IgD-negative memory B cell (primary cell): ENCODE measurements at regions not wholly inside any gene's neighbourhood (a gene's known extent, or its start where the extent isn't known, plus 50 kb on each side); places are given as distances from the start of the nearest gene placed in this dataset.
A peak's percentile ranks its signal among the peaks of the same experiment; 100 is the strongest.

Source experiments
- H3K27ac Mint-ChIP-seq, 3 donors: one replicate each; pipeline ENCODE4 v1.8.0; 2020 to 2022; ENCODE audit warnings: mild to moderate bottlenecking in 3 of 3, mixed read lengths in 3 of 3, moderate library complexity in 1 of 3
- H3K27me3 Mint-ChIP-seq: one replicate; pipeline ENCODE4 v1.8.0; 2021; ENCODE audit warnings: mixed read lengths
- H3K36me3 Mint-ChIP-seq: one replicate; pipeline ENCODE4 v1.8.0; 2020; ENCODE audit warnings: mild to moderate bottlenecking, mixed read lengths
- H3K4me1 Mint-ChIP-seq, 3 donors: one replicate each; pipeline ENCODE4 v1.8.0; 2020 to 2022; ENCODE audit warnings: mixed read lengths in 3 of 3, mild to moderate bottlenecking in 1 of 3
- H3K4me3 Mint-ChIP-seq, 4 donors: one replicate each; pipeline ENCODE4 v1.8.0; 2020 to 2022; ENCODE audit warnings: mild to moderate bottlenecking in 4 of 4, mixed read lengths in 4 of 4, moderate library complexity in 3 of 4
- H3K9me3 Mint-ChIP-seq, 3 donors: one replicate each; pipeline ENCODE4 v1.8.0; 2020 to 2021; ENCODE audit warnings: mixed read lengths in 3 of 3, mild to moderate bottlenecking in 1 of 3

DNA sequence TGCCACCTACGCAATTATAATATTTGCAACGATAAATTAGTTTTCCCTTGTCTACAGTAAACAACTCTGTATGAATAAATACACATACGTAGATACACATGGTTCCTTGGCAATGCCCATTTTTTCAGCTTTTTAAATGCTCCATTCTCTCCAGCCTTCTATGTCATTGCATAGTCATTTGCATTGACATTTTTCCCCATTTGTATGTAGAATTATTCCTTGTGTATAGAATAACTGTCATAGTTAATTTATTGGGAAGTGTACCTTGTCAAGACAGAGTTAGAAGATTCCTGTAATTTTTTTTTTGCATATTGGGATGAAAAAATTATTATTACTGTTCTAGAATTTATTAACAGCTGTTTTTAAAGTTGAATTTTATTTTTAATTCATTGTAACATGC is 736.7 kb upstream of the DPPA4 start:
- Mint-ChIP-seq H3K4me1 (no peaks in the 10 kb centered on the region), H3K4me3 (no peak overlapping the region), H3K36me3 (no peaks in the 10 kb centered on the region), H3K27me3 (no peaks in the 10 kb centered on the region), H3K9me3 (no peaks in the 10 kb centered on the region), H3K27ac (no peak overlapping the region)

DNA sequence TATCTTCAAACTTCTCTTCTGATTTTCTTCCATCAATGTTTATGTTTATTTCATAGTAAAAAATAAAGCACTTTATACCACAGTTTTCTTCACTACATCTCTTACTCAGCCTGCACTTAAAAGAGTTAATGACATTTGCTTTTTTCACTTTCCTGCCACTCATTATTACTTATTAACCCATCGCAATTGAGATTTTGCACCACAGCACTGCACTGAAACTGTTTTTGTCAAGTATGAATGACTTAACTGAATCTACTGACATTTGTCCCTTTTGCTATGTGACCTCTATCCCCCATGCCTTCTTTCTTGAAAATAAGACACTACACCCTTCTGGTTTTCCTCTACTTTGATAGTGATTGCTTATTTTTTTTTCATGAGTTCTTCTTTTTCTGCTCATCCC is 739.7 kb upstream of the DPPA4 start:
- H3K4me1 Mint-ChIP-seq = no peaks in the 10 kb centered on the region
- no peaks in the 10 kb centered on the region for H3K9me3 Mint-ChIP-seq
- H3K27ac Mint-ChIP-seq = no peak overlapping the region
- no peaks in the 10 kb centered on the region for H3K36me3 Mint-ChIP-seq
- H3K27me3 Mint-ChIP-seq = no peaks in the 10 kb centered on the region
- H3K4me3 Mint-ChIP-seq = no peak overlapping the region

DNA sequence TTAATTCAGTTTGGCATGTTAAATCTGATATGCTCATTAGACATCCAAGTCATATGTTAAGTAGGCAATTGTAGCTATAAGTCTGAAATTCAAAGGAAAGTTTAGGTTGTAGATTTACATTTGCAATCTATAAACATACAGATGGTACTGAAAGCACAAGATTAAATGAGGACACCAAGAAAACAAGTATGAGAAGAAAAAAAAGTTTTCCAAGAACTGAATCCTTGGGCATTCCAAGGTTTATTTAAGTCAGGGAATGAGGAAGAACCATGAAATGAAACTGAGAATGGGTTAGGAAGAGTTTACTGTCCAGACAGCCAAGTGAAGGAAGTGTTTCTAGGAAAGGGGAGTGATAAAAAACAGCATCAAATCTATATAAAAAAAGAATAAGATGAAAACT is 756.1 kb upstream of the DPPA4 start:
- Mint-ChIP-seq H3K4me1 (no peaks in the 10 kb centered on the region), H3K36me3 (no peaks in the 10 kb centered on the region), H3K27me3 (no peaks in the 10 kb centered on the region), H3K9me3 (peaks cover 0 to 12% (median 4%) of the 10 kb centered on the region in 3 donors), H3K27ac (no peak overlapping the region), H3K4me3 (no peak overlapping the region)

DNA sequence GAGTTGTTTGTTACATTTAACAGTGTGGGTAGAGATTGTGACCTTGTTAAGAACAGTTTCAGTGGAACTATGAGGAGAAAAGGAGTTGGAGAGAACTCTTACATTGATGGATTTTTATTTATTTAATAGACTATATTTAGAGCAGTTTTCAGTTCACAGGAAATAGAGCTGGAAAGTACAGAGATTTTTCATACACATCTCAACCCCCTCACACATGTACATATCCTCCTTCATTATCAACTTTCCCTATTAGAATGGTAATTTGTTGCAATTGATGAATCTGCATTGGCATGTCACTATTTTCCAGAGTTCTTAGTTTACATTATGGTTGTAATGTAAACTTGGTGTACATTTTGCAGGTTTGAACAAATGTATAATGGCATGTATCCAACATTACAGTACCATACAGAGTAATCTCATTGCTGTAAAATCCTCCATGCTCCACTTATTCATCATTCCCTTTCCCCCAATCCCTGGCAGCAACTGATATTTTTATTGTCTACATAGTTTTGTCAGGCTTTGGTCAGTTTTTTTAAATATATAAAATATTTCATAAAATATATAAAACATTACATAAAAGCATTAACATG is 756.6 kb upstream of the DPPA4 start:
- Mint-ChIP-seq H3K4me1 (no peaks in the 10 kb centered on the region), H3K36me3 (no peaks in the 10 kb centered on the region), H3K9me3 (peaks cover 0 to 13% (median 4%) of the 10 kb centered on the region in 3 donors), H3K27me3 (no peaks in the 10 kb centered on the region), H3K27ac (no peak overlapping the region), H3K4me3 (no peak overlapping the region)

DNA sequence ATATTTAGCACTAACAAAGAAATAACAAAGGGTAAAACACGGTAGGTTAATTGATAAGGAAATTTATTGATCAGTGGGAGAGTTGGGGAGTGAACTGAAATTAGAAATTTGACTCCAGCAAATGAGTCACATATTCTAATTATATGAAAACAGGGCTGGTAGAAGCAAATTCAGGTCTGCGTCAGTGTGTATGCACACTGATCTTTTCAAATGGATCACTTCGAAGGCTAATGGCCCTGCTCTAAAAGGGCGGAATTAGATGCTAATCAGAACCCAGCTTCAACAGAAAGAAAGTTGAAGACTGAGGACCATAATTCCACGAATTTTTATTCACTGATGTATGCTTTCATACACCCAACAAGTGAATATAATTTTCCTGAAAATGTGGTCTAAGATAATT is 762.4 kb upstream of the DPPA4 start:
- no peaks in the 10 kb centered on the region for H3K4me1 Mint-ChIP-seq
- no peak overlapping the region for H3K4me3 Mint-ChIP-seq
- no peaks in the 10 kb centered on the region for H3K27me3 Mint-ChIP-seq
- peaks cover 0 to 6% (median 2%) of the 10 kb centered on the region in 3 donors for H3K9me3 Mint-ChIP-seq
- no peaks in the 10 kb centered on the region for H3K36me3 Mint-ChIP-seq
- H3K27ac Mint-ChIP-seq = no peak overlapping the region

DNA sequence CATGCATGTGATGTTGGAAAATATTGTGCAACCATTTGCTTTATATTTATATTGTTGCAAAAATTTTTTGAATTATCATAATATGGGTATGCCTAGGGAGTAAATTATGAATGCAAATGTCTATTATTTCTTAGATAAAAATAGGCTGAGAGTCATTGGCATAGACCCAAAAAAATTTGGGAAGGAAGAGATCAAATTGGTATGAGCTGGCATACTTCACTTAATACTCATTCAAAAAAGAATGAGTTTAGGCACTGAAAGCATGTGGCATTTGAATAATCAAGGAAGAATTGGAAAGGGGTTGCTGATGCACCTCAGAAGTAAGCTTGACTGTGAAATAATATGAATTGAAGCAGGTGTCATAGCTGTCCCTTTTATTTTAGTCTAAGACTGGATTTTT is 764.0 kb upstream of the DPPA4 start:
- Mint-ChIP-seq H3K4me1 (no peaks in the 10 kb centered on the region), H3K9me3 (peaks cover 0 to 6% (median 2%) of the 10 kb centered on the region in 3 donors), H3K27me3 (no peaks in the 10 kb centered on the region), H3K4me3 (no peak overlapping the region), H3K36me3 (no peaks in the 10 kb centered on the region), H3K27ac (no peak overlapping the region)

DNA sequence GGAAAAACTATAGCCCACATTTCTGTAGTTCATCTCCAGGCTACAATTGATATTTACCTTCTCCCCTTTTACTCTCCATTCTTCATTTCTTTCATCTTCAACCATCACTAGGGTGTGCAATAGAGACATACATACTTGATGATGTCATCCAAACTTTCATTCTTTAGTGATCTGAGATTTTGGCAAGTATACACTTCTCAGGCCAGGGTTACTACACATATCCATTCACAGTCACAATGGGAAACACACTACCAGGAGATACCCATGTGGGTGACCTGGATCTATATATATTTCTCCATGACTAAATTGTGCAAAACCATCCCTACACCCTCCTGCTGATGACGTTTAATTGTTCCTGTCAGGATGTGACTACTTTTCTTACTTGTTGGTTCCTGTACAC is 769.5 kb upstream of the DPPA4 start:
- H3K9me3 Mint-ChIP-seq = peaks cover 0 to 8% (median 1%) of the 10 kb centered on the region in 3 donors
- no peaks in the 10 kb centered on the region for H3K36me3 Mint-ChIP-seq
- peak overlapping the region in 1 of 3 donors; percentile 21 for H3K27ac Mint-ChIP-seq
- peaks cover 0 to 2% (median 0%) of the 10 kb centered on the region in 3 donors for H3K4me1 Mint-ChIP-seq
- H3K4me3 Mint-ChIP-seq = no peak overlapping the region
- no peaks in the 10 kb centered on the region for H3K27me3 Mint-ChIP-seq

DNA sequence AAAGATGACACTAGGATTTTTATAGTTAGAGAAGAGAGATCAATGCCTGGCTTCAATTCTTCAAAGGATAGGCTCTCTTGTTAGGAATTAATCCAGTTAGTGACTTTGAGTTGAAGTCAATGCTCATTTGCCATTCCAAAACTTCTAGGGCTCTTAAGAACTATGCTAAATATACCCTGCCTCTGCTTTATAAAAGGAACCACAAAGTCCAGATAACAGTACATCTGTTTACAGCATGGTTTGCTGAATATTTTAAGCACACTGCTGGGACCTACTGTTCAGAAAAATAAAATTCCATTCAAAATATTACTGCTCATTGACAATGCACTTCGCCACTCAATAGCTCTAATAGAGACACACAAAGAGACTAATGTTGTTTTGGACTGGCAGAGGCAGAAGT is 786.6 kb upstream of the DPPA4 start:
- Mint-ChIP-seq H3K27ac (no peak overlapping the region), H3K27me3 (no peaks in the 10 kb centered on the region), H3K4me3 (no peak overlapping the region), H3K4me1 (no peaks in the 10 kb centered on the region), H3K36me3 (no peaks in the 10 kb centered on the region), H3K9me3 (no peaks in the 10 kb centered on the region)

DNA sequence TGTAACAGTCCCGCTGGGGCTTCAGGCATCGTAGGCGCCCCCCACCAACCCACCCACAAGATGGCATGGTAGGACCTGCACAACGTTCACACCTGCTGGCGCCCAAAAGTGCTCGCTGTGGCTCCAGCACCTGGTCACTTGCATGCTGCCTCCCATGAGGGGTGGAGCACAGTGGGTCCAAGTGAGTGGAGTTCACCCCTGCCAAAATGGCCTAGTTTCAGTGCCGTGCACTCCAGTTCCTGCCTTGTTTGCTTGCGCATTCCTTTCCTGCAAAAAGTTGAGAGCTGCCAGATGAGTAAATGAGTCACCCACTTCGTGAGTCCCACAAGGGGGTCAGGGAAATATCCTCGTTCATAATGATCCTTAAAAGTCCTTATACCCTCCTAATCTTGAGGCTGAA is 788.7 kb upstream of the DPPA4 start:
- H3K9me3 Mint-ChIP-seq = no peaks in the 10 kb centered on the region

DNA sequence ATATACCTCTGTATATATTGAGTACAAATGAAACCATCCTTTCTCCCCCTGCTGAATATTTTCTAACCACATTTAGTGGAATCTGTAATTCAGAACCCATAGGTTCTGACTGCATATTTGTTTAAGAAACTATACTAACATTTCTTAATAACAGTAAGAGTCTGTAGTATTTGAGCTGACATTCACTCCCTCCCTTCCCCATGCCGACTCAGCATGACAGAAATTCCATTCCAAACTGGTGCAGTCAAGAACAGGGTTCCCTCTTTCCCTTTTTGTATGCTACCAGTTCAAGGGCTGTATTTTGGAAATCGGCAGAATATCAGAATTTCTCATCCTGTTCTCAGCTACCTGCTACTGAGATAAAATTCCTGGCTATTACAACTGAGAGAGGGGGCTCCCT is 796.6 kb upstream of the DPPA4 start:
- Mint-ChIP-seq H3K9me3 (peaks cover 3 to 18% (median 5%) of the 10 kb centered on the region in 3 donors), H3K4me3 (no peak overlapping the region), H3K27me3 (no peaks in the 10 kb centered on the region), H3K4me1 (no peaks in the 10 kb centered on the region), H3K36me3 (peaks cover 2% of the 10 kb centered on the region), H3K27ac (no peak overlapping the region)

More for the DNA sequence above, 788.7 kb upstream of the DPPA4 start:
- H3K36me3 Mint-ChIP-seq = peaks cover 2% of the 10 kb centered on the region
- no peak overlapping the region for H3K27ac Mint-ChIP-seq
- H3K27me3 Mint-ChIP-seq = no peaks in the 10 kb centered on the region
- no peak overlapping the region for H3K4me3 Mint-ChIP-seq
- H3K4me1 Mint-ChIP-seq = no peaks in the 10 kb centered on the region

DNA sequence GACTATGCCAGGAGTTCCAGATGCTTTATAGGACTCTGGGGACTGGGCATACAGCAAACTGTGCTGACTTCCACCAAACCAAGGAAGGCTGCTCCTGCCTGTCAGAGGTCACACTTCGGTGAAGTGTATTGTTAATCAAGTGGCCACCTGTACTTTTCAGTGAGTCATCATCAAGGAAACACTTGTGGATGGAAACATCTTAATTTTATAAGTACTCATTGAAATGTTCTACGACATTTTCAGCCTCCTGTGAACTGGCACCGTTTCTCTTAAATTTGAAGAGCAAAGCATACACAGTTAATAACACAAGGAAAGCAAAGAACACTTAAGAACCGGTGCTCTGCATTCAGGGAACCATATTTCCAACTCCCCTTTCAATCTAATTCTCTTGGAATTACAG is 801.7 kb upstream of the DPPA4 start:
- Mint-ChIP-seq H3K4me1 (no peaks in the 10 kb centered on the region), H3K27me3 (no peaks in the 10 kb centered on the region), H3K27ac (no peak overlapping the region), H3K9me3 (peaks cover 3 to 11% (median 5%) of the 10 kb centered on the region in 3 donors), H3K36me3 (no peaks in the 10 kb centered on the region), H3K4me3 (no peak overlapping the region)

DNA sequence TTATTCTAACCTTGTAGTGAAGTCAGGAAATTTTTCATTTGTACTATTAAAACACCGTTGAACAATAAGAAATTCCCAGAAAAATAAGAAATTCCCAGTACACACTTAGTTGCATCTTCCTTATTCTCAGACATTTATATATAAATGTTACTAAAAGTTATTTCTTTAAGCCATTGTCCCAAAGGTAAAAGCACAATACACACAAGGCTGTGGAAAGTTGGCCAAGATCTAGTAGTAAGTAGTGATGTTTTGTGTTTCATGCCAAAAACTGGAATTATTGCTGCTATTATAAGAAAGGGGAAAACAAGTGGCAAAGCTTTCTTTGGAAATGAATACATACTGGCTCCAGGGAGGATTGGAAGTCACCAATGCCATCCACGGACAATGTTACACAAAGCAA is 802.5 kb upstream of the DPPA4 start:
- Mint-ChIP-seq H3K4me3 (no peak overlapping the region), H3K36me3 (no peaks in the 10 kb centered on the region), H3K9me3 (peaks cover 3 to 8% (median 4%) of the 10 kb centered on the region in 3 donors)

DNA sequence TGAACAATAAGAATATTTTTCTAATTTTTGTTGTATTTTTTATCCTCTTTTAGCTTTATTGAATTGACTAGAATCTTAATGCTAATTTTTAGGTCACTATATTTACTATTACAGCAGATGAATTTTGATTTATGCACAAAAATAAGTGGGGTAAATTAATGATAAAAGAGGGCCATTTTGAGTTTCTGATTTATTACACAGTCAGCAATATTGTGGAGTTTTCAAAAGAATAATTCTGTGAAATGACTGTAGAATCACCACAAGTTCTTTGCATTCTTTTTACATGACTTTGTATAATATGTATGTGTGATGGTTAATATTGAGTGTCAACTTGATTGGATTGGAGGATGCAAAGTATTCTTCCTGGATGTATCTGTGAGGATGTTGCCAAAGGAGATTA is 812.4 kb upstream of the DPPA4 start:
- Mint-ChIP-seq H3K4me3 (no peak overlapping the region), H3K27me3 (no peaks in the 10 kb centered on the region), H3K36me3 (no peaks in the 10 kb centered on the region), H3K27ac (no peak overlapping the region), H3K9me3 (peaks cover 0 to 6% (median 3%) of the 10 kb centered on the region in 3 donors), H3K4me1 (no peaks in the 10 kb centered on the region)

More for the DNA sequence above, 802.5 kb upstream of the DPPA4 start:
- H3K27ac Mint-ChIP-seq = no peak overlapping the region
- H3K4me1 Mint-ChIP-seq = no peaks in the 10 kb centered on the region
- no peaks in the 10 kb centered on the region for H3K27me3 Mint-ChIP-seq

DNA sequence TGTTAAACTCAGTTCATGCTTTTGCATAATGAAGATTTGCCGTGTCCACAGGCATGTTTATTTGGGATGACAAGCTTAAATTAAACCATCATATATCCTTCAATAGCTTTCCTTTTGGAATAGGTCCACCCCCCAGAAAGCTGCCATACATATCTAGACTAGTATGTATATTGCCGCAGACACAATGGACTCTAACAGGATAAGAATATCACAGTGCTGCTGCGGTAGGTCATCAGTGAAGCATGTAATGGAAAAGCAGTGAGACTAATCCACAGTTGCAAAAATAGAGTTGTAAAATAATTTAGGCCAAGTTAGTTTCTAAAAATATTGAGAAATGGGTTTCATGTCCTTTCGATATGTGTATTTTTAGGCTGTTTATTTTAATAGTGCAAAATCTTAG is 819.9 kb upstream of the DPPA4 start:
- Mint-ChIP-seq H3K27ac (no peak overlapping the region), H3K4me3 (no peak overlapping the region), H3K9me3 (peaks cover 0 to 2% (median 0%) of the 10 kb centered on the region in 3 donors), H3K36me3 (no peaks in the 10 kb centered on the region), H3K4me1 (no peaks in the 10 kb centered on the region), H3K27me3 (no peaks in the 10 kb centered on the region)

DNA sequence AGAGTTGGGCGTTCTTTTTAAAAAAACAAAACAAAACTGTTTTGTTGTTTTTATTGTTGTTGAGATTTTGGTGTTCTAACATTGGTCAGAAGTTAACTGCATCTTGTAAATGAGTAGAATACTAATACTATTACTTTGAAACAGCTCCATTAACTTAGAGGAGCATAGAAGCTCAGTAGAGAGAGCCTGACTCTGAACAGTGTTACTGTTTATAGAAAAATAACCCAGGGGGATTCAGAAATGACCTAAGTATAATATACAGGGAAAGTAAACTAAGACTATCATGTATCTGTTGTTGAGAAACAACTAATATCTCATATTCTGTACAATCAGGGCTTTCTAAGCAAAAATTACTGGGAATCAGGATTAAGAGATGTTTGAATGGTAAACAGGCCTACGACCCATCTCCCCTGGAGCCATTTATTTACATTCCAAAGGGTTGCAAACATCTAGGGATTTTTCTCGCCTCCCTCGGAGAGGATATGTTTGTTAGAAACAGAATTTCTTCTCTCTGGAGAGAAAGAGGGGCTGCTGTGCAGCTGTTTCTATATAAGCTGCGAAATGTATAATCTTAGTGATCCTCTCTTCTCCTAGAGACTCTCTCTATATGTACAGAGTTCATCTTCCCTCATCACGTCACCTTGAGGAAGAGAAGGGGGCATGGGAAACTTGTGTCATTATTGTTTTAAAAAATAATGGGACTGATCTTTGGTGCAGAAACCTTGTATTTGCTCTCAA is 827.5 kb upstream of the DPPA4 start:
- Mint-ChIP-seq H3K36me3 (no peaks in the 10 kb centered on the region), H3K27me3 (no peaks in the 10 kb centered on the region), H3K4me3 (no peak overlapping the region), H3K9me3 (no peaks in the 10 kb centered on the region), H3K27ac (peak overlapping the region in 1 of 3 donors; percentile 43), H3K4me1 (no peaks in the 10 kb centered on the region)

DNA sequence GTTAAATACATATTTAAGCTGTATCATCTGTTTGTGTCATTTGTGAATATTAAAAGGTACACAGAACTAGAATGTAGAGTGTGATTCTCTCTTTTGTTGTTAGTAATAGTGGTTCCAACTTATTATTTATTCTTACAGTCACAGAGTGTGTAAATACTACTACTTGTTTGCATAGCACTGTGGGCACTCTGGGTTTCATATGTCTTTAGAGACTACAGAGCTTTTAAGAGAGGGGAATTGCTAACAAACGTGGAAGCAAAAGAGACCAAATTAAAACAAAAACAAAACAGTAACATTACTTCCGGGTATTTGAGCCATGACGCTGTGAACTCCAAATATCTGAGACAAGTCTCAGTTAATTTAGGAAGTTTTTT is 828.0 kb upstream of the DPPA4 start:
- no peaks in the 10 kb centered on the region for H3K4me1 Mint-ChIP-seq
- H3K9me3 Mint-ChIP-seq = no peaks in the 10 kb centered on the region
- H3K4me3 Mint-ChIP-seq = no peak overlapping the region
- no peaks in the 10 kb centered on the region for H3K27me3 Mint-ChIP-seq
- H3K27ac Mint-ChIP-seq = peak overlapping the region in 1 of 3 donors; percentile 43
- no peaks in the 10 kb centered on the region for H3K36me3 Mint-ChIP-seq
